Tibial nerve (tissue), 4 donors: ENCODE measurements at regions not wholly inside any gene's neighbourhood (a gene's known extent, or its start where the extent isn't known, plus 50 kb on each side); places are given as distances from the start of the nearest gene placed in this dataset.

Source experiments
- DNase-seq, 2 donors: peaks; one replicate each; pipeline ENCODE4 v3.0.0-alpha.2; 2019; ENCODE audit warnings: low spot score in 2 of 2
- H3K27ac ChIP-seq, 4 donors: fragments of 200-600 bp; sonication (generic) in 3 of 4; one replicate each; pipeline ENCODE4 v1.5.1; 2017 to 2019; ENCODE audit warnings: mild to moderate bottlenecking in 1 of 4
- H3K27me3 ChIP-seq, 2 donors: fragments of 200-600 bp; sonication (generic) in 1 of 2; one replicate each; pipeline versions ENCODE4 v1.5.1 to v1.6.0; 2017 to 2019
- H3K36me3 ChIP-seq, 3 donors: fragments of 200-600 bp; sonication (generic); one replicate each; pipeline ENCODE4 v1.5.1; 2018 to 2019
- H3K4me1 ChIP-seq, 4 donors: fragments of 200-600 bp; sonication (generic) in 3 of 4; one replicate each; pipeline ENCODE4 v1.5.1; 2017 to 2019
- H3K4me3 ChIP-seq, 4 donors: fragments of 200-600 bp; sonication (generic) in 3 of 4; one replicate each; pipeline ENCODE4 v1.5.1; 2017 to 2019; ENCODE audit warnings: mild to moderate bottlenecking in 1 of 4, moderate library complexity in 1 of 4
- H3K9me3 ChIP-seq, 4 donors: fragments of 200-600 bp; sonication (generic) in 3 of 4; one replicate each; pipeline ENCODE4 v1.5.1; 2017 to 2019
- CTCF ChIP-seq, 5 experiments: fragments of 200-600 bp in 3 of 5; fragments of 450-650 bp in 2 of 5; sonication (generic) in 3 of 5; IDR thresholded peaks; one replicate each; pipeline ENCODE4 v1.5.1; 2016 to 2019; ENCODE audit warnings: antibody characterized with exemption in 5 of 5, mild to moderate bottlenecking in 3 of 5, moderate library complexity in 2 of 5
- EP300 ChIP-seq, 2 donors: sonication (generic); formaldehyde crosslinking; IDR thresholded peaks; one replicate each; pipeline ENCODE4 v1.6.1; 2017; ENCODE audit warnings: antibody characterized with exemption in 2 of 2, mild to moderate bottlenecking in 1 of 2
- POLR2A ChIP-seq, 2 donors: fragments of 450-650 bp; IDR thresholded peaks; one replicate each; pipeline ENCODE4 v1.6.1; 2017; ENCODE audit warnings: antibody characterized with exemption in 2 of 2, mild to moderate bottlenecking in 2 of 2, moderate library complexity in 2 of 2
- WGBS, 2 donors: methylation state at CpG; one replicate each; pipeline ENCODE4 v1.1.5; 2018; 5-methylcytosine and 5-hydroxymethylcytosine counted together

- Histone ChIP-seq H3K27me3 (no peaks in the 10 kb centered on the region), H3K9me3 (no peaks in the 10 kb centered on the region), H3K4me3 (no peak overlapping the region), H3K4me1 (no peaks in the 10 kb centered on the region), H3K27ac (no peak overlapping the region), H3K36me3 (no peaks in the 10 kb centered on the region)
- DNase-seq: no peak
- TF ChIP-seq CTCF (IDR thresholded peaks at IDR 0.05) (no peak), POLR2A (IDR thresholded peaks at IDR 0.05) (no peak), EP300 (IDR thresholded peaks at IDR 0.05) (no peak)
- 67 to 78% methylated on average over 3 of the region's 3 CpGs for WGBS, 2 donors
These were observed 829.6 kb downstream of the TLR4 start for GRCh38 chr9:118533850-118534249.

- no peaks in the 10 kb centered on the region for H3K9me3 ChIP-seq
- H3K27me3 ChIP-seq: no peaks in the 10 kb centered on the region
- H3K36me3 ChIP-seq: no peaks in the 10 kb centered on the region
- 59 to 65% methylated on average over 4 of the region's 4 CpGs for WGBS, 2 donors
- TF ChIP-seq EP300 (IDR thresholded peaks at IDR 0.05): no peak
- TF ChIP-seq CTCF (IDR thresholded peaks at IDR 0.05): no peak
- no peak for TF ChIP-seq POLR2A (IDR thresholded peaks at IDR 0.05)
- no peak overlapping the region for H3K4me3 ChIP-seq
- H3K4me1 ChIP-seq: no peaks in the 10 kb centered on the region
- DNase-seq: no peak
- no peak overlapping the region for H3K27ac ChIP-seq
These were observed 832.0 kb downstream of the TLR4 start for GRCh38 chr9:118536153-118536552.

- no peaks in the 10 kb centered on the region for H3K27me3 ChIP-seq
- no peak for TF ChIP-seq EP300 (IDR thresholded peaks at IDR 0.05)
- no peak for TF ChIP-seq POLR2A (IDR thresholded peaks at IDR 0.05)
- TF ChIP-seq CTCF (IDR thresholded peaks at IDR 0.05): no peak
- no peak overlapping the region for H3K27ac ChIP-seq
- H3K4me3 ChIP-seq: no peak overlapping the region
- no peak for DNase-seq
- no peaks in the 10 kb centered on the region for H3K9me3 ChIP-seq
- H3K4me1 ChIP-seq: no peaks in the 10 kb centered on the region
- H3K36me3 ChIP-seq: no peaks in the 10 kb centered on the region
- 65 to 77% methylated on average over 2 of the region's 2 CpGs for WGBS, 2 donors
These were observed 830.3 kb downstream of the BRINP1 start for GRCh38 chr9:118538959-118539358.

- WGBS, 2 donors: 89 to 98% methylated on average over 1 of the region's 1 CpG
- Histone ChIP-seq H3K4me1 (no peaks in the 10 kb centered on the region), H3K36me3 (no peaks in the 10 kb centered on the region), H3K9me3 (no peaks in the 10 kb centered on the region), H3K27ac (no peak overlapping the region), H3K27me3 (no peaks in the 10 kb centered on the region), H3K4me3 (no peak overlapping the region)
- TF ChIP-seq EP300 (IDR thresholded peaks at IDR 0.05): no peak
- no peak for TF ChIP-seq CTCF (IDR thresholded peaks at IDR 0.05)
- TF ChIP-seq POLR2A (IDR thresholded peaks at IDR 0.05): no peak
- DNase-seq: no peak
These were observed 815.8 kb downstream of the BRINP1 start for GRCh38 chr9:118553465-118553864.

- Histone ChIP-seq H3K27ac (no peak overlapping the region), H3K27me3 (no peaks in the 10 kb centered on the region), H3K9me3 (no peaks in the 10 kb centered on the region), H3K36me3 (no peaks in the 10 kb centered on the region), H3K4me1 (no peaks in the 10 kb centered on the region), H3K4me3 (no peak overlapping the region)
- DNase-seq: no peak
- no peak for TF ChIP-seq CTCF (IDR thresholded peaks at IDR 0.05)
- TF ChIP-seq POLR2A (IDR thresholded peaks at IDR 0.05): no peak
- no peak for TF ChIP-seq EP300 (IDR thresholded peaks at IDR 0.05)
- 78 to 80% methylated on average over 7 of the region's 7 CpGs for WGBS, 2 donors
These were observed 814.2 kb downstream of the BRINP1 start for GRCh38 chr9:118554987-118555386.
